Esophagus muscularis mucosa (tissue), 3 donors: ENCODE measurements at regions not wholly inside any gene's neighbourhood (a gene's known extent, or its start where the extent isn't known, plus 50 kb on each side); places are given as distances from the start of the nearest gene placed in this dataset.

Experiments
- POLR2AphosphoS5 ChIP-seq, 2 donors: sonication (generic); formaldehyde crosslinking; IDR thresholded peaks; one replicate each; pipeline ENCODE4 v1.6.1; 2017; ENCODE audit warnings: antibody characterized with exemption in 2 of 2
- TF ChIP-seq, protein P1 (sequence below), 3 experiments: fragments of 200-600 bp in 2 of 3; fragments of 450-650 bp in 1 of 3; sonication (generic) in 2 of 3; IDR thresholded peaks; one replicate each; pipeline ENCODE4 v1.5.1; 2017 to 2019; ENCODE audit warnings: antibody characterized with exemption in 3 of 3, mild to moderate bottlenecking in 2 of 3, moderate library complexity in 1 of 3

DNA sequence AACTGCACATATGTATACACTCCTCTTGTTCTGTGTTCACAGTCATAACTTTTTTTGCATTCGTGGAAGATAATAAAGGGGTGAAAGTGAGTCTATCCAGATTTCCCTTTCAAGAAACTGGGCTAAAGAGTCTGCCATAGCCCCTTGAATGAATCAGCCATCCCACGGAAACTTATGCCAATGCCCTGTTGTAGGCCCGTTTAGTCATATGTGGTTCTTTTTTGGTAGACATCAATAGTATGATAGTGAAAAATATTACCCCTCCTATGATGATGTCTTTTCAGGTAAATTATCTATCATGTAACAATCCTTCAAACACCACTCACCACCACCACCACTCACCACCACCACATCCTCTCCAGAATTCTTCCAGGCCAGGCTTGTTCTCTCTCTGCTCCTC is 99.9 kb upstream of the MYLIP start:
- no peak for TF ChIP-seq POLR2AphosphoS5 (IDR thresholded peaks at IDR 0.05)
- TF ChIP-seq, protein P1, sequence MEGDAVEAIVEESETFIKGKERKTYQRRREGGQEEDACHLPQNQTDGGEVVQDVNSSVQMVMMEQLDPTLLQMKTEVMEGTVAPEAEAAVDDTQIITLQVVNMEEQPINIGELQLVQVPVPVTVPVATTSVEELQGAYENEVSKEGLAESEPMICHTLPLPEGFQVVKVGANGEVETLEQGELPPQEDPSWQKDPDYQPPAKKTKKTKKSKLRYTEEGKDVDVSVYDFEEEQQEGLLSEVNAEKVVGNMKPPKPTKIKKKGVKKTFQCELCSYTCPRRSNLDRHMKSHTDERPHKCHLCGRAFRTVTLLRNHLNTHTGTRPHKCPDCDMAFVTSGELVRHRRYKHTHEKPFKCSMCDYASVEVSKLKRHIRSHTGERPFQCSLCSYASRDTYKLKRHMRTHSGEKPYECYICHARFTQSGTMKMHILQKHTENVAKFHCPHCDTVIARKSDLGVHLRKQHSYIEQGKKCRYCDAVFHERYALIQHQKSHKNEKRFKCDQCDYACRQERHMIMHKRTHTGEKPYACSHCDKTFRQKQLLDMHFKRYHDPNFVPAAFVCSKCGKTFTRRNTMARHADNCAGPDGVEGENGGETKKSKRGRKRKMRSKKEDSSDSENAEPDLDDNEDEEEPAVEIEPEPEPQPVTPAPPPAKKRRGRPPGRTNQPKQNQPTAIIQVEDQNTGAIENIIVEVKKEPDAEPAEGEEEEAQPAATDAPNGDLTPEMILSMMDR (IDR thresholded peaks at IDR 0.05): no peak
